GM23338 (cell line): ENCODE measurements at regions not wholly inside any gene's neighbourhood (a gene's known extent, or its start where the extent isn't known, plus 50 kb on each side); places are given as distances from the start of the nearest gene placed in this dataset.

ENCODE experiments used
- ATAC-seq: fragments of 200-7000 bp; cut with Tn5 transposase; 3 replicates; pipeline ENCODE4 v1.9.1; 2020
- DNase-seq: peaks from one replicate; pipeline ENCODE4 v3.0.0-alpha.2; 2015; ENCODE audit warnings: low spot score
- H2AFZ ChIP-seq: fragments of 200-600 bp; sonication (generic); 2 replicates; pipeline ENCODE4 v1.8.0; 2016; ENCODE audit warnings: antibody characterized with exemption, mild to moderate bottlenecking, moderate library complexity
- H3F3A ChIP-seq: fragments of 200-600 bp; sonication (generic); replicated peaks from 2 replicates; pipeline ENCODE4 v1.8.0; 2017; ENCODE audit warnings: antibody characterized with exemption, mixed run types, low read depth
- H3K27ac ChIP-seq: fragments of 200-600 bp; sonication (generic); 2 replicates; pipeline ENCODE4 v1.6.1; 2016; ENCODE audit warnings: low read depth
- H3K27me3 ChIP-seq: fragments of 200-600 bp; sonication (generic); 2 replicates; pipeline ENCODE4 v1.8.0; 2016; ENCODE audit warnings: mild to moderate bottlenecking, mixed run types, moderate library complexity; ENCODE audit not compliant: insufficient read depth
- H3K36me3 ChIP-seq: fragments of 200-600 bp; sonication (generic); 2 replicates; pipeline ENCODE4 v1.8.0; 2016; ENCODE audit warnings: mild to moderate bottlenecking; ENCODE audit not compliant: insufficient read depth
- H3K4me1 ChIP-seq: fragments of 200-600 bp; sonication (generic); 2 replicates; pipeline ENCODE4 v1.8.0; 2016; ENCODE audit warnings: mild to moderate bottlenecking, moderate library complexity; ENCODE audit not compliant: insufficient read depth
- H3K4me2 ChIP-seq: fragments of 200-600 bp; sonication (generic); 2 replicates; pipeline ENCODE4 v1.7.1; 2017; ENCODE audit warnings: mixed run types
- H3K4me3 ChIP-seq: fragments of 200-600 bp; sonication (generic); 2 replicates; pipeline ENCODE4 v1.6.1; 2016; ENCODE audit warnings: mixed run types
- H3K79me2 ChIP-seq: fragments of 200-600 bp; sonication (generic); replicated peaks from 2 replicates; pipeline ENCODE4 v1.8.0; 2017; ENCODE audit warnings: mild to moderate bottlenecking; ENCODE audit not compliant: insufficient read depth
- H3K9me2 ChIP-seq: fragments of 200-600 bp; sonication (generic); 2 replicates; pipeline ENCODE4 v1.8.0; 2017; ENCODE audit not compliant: insufficient read depth
- H4K20me1 ChIP-seq: fragments of 200-600 bp; sonication (generic); replicated peaks from 2 replicates; pipeline ENCODE4 v1.8.0; 2017; ENCODE audit warnings: mild to moderate bottlenecking; ENCODE audit not compliant: insufficient read depth
- H3K27ac Mint-ChIP-seq: 2 replicates; pipeline ENCODE4 v1.8.0; 2020; ENCODE audit warnings: inconsistent platforms, mild to moderate bottlenecking, moderate library complexity, mixed read lengths
- H3K27me3 Mint-ChIP-seq: 3 replicates; pipeline ENCODE4 v1.8.0; 2022; ENCODE audit warnings: low read depth, mild to moderate bottlenecking, moderate library complexity, mixed read lengths, inconsistent platforms; ENCODE audit not compliant: insufficient read depth, poor library complexity
- H3K36me3 Mint-ChIP-seq: 3 replicates; pipeline ENCODE4 v1.8.0; 2021; ENCODE audit warnings: low read depth, mild to moderate bottlenecking, inconsistent platforms, moderate library complexity, mixed read lengths
- H3K4me1 Mint-ChIP-seq: 3 replicates; pipeline ENCODE4 v1.8.0; 2020; ENCODE audit warnings: mild to moderate bottlenecking, inconsistent platforms, mixed read lengths
- H3K4me3 Mint-ChIP-seq: 3 replicates; pipeline ENCODE4 v1.8.0; 2021; ENCODE audit warnings: moderate library complexity, mild to moderate bottlenecking, inconsistent platforms, mixed read lengths
- H3K9me3 Mint-ChIP-seq: 3 replicates; pipeline ENCODE4 v1.8.0; 2020; ENCODE audit warnings: moderate library complexity, mild to moderate bottlenecking, inconsistent platforms, mixed read lengths
- CREB1 ChIP-seq: fragments of 250-450 bp; sonication (Bioruptor Pico); IDR thresholded peaks from 2 replicates; pipeline ENCODE4 v1.5.0; 2020; ENCODE audit warnings: low read depth, mild to moderate bottlenecking, moderate library complexity
- CTCF ChIP-seq, 2 experiments: fragments of 200-600 bp in 1 of 2; sonication (generic) in 1 of 2; conservative IDR thresholded peaks; 2 replicates each; pipeline versions ENCODE4 v1.5.1 to v1.6.1; 2016 to 2017; ENCODE audit warnings: antibody characterized with exemption in 2 of 2, low read depth in 2 of 2, mild to moderate bottlenecking in 2 of 2, moderate library complexity in 1 of 2
- ETS1 ChIP-seq: IDR thresholded peaks from 2 replicates; pipeline ENCODE4 v1.6.1; 2016; ENCODE audit warnings: antibody characterized with exemption
- EZH2 ChIP-seq: fragments of 200-600 bp; sonication (generic); IDR thresholded peaks from one replicate; pipeline ENCODE4 v1.8.0; 2017; ENCODE audit warnings: antibody characterized with exemption, mild to moderate bottlenecking, low read depth; ENCODE audit not compliant: unreplicated experiment
- EZH2phosphoT487 ChIP-seq: fragments of 200-600 bp; sonication (generic); IDR thresholded peaks from one replicate; pipeline ENCODE4 v1.8.1; 2018; ENCODE audit warnings: antibody characterized with exemption; ENCODE audit not compliant: unreplicated experiment
- JUNB ChIP-seq: IDR thresholded peaks from one replicate; pipeline ENCODE4 v1.6.1; 2016; ENCODE audit warnings: antibody characterized with exemption; ENCODE audit not compliant: unreplicated experiment
- NANOG ChIP-seq: IDR thresholded peaks from 2 replicates; pipeline ENCODE4 v1.6.1; 2016; ENCODE audit warnings: antibody characterized with exemption, borderline replicate concordance
- POLR2AphosphoS5 ChIP-seq: IDR thresholded peaks from 2 replicates; pipeline ENCODE4 v1.6.1; 2016; ENCODE audit warnings: antibody characterized with exemption, low read depth
- REST ChIP-seq: IDR thresholded peaks from one replicate; pipeline ENCODE4 v1.6.1; 2018; ENCODE audit warnings: antibody characterized with exemption; ENCODE audit not compliant: unreplicated experiment
- STAT1 ChIP-seq: IDR thresholded peaks from one replicate; pipeline ENCODE4 v1.6.1; 2016; ENCODE audit warnings: antibody characterized with exemption; ENCODE audit not compliant: unreplicated experiment
- ZNF114 ChIP-seq: fragments of 250-450 bp; sonication (Bioruptor Pico); IDR thresholded peaks from 2 replicates; pipeline ENCODE4 v1.5.0; 2020; ENCODE audit warnings: mild to moderate bottlenecking, moderate library complexity
- ZNF331 ChIP-seq: fragments of 250-450 bp; sonication (Bioruptor Pico); IDR thresholded peaks from 2 replicates; pipeline ENCODE4 v1.5.0; 2020; ENCODE audit warnings: low read depth, mild to moderate bottlenecking, moderate library complexity
- ZNF462 ChIP-seq: fragments of 250-450 bp; sonication (Bioruptor Pico); IDR thresholded peaks from 2 replicates; pipeline ENCODE4 v1.5.0; 2020; ENCODE audit warnings: mild to moderate bottlenecking, moderate library complexity

GRCh38 chr6:1203546-1203945 lies 108.4 kb upstream of the FOXQ1 start:
- Histone ChIP-seq H3K27ac (no peak overlapping the region), H3K4me3 (no peak overlapping the region), H3K9me2 (no peaks in the 10 kb centered on the region), H3K79me2 (no peaks in the 10 kb centered on the region), H3K27me3 (no peaks in the 10 kb centered on the region), H2AFZ (no peak overlapping the region), H4K20me1 (no peaks in the 10 kb centered on the region), H3K36me3 (no peaks in the 10 kb centered on the region), H3K4me2 (no peak overlapping the region), H3K4me1 (no peaks in the 10 kb centered on the region), H3F3A (no peaks in the 10 kb centered on the region)
- no peaks in the 10 kb centered on the region for H3K9me3 Mint-ChIP-seq
- DNase-seq (no peak), ATAC-seq (no peak)
- peaks cover 14% of the 10 kb centered on the region for H3K4me1 Mint-ChIP-seq
- H3K4me3 Mint-ChIP-seq: no peak overlapping the region
- peaks cover 4% of the 10 kb centered on the region for H3K27me3 Mint-ChIP-seq
- TF ChIP-seq ZNF331 (CRISPR knock-in tag): no peak
- no peak for TF ChIP-seq CTCF (conservative IDR thresholded peaks at IDR 0.05; ENCODE audit: low read depth in 2 of 2)
- TF ChIP-seq CREB1 (CRISPR knock-in tag): no peak
- no peak for TF ChIP-seq JUNB
- TF ChIP-seq NANOG: no peak
- no peak for TF ChIP-seq EZH2phosphoT487
- no peak for TF ChIP-seq POLR2AphosphoS5
- no peak for TF ChIP-seq EZH2
- no peak for TF ChIP-seq REST
- TF ChIP-seq STAT1: no peak
- no peak for TF ChIP-seq ZNF114
- no peak for TF ChIP-seq ZNF462 (CRISPR knock-in tag)
- TF ChIP-seq ETS1: no peak
- H3K36me3 Mint-ChIP-seq: no peaks in the 10 kb centered on the region
- no peak overlapping the region for H3K27ac Mint-ChIP-seq
